Common myeloid progenitor, CD34-positive (primary cell): ENCODE measurements at regions not wholly inside any gene's neighbourhood (a gene's known extent, or its start where the extent isn't known, plus 50 kb on each side); places are given as distances from the start of the nearest gene placed in this dataset.
"Not testable (repeated sequence)": the region's sequence is repeated elsewhere in the genome, so short reads cannot be mapped to it uniquely, and the experiment has no call there.

Experiments
- CTCF ChIA-PET: fragments of 350-600 bp; sonication (Branson Sonifier 250); formaldehyde crosslinking; loops from one replicate; lab custom pipeline; 2021; ENCODE audit warnings: antibody characterized with exemption; lab: Charles Lee
- POLR2A ChIA-PET: fragments of 350-600 bp; sonication (Branson Sonifier 250); formaldehyde crosslinking; loops from one replicate; lab custom pipeline; 2021; ENCODE audit warnings: antibody characterized with exemption; lab: Charles Lee
- DNase-seq, 3 donors: peaks; one replicate each; pipeline versions ENCODE4 v3.0.0 to v3.0.0-alpha.2; 2013
- H3K27ac ChIP-seq, 2 experiments: 1 replicate in 1 of 2; 2 replicates in 1 of 2; pipeline ENCODE4 v1.7.0; 2013; ENCODE audit warnings: inconsistent platforms in 2 of 2, low read length in 2 of 2, mild to moderate bottlenecking in 2 of 2, low read depth in 1 of 2, moderate library complexity in 1 of 2; ENCODE audit not compliant: severe bottlenecking in 2 of 2, insufficient read depth in 1 of 2, poor library complexity in 1 of 2
- H3K27me3 ChIP-seq, 5 experiments: replicated peaks in 2 of 5; 1 replicate in 3 of 5; 2 replicates in 2 of 5; pipeline versions ENCODE4 v1.6.1 to v1.7.0; 2013; ENCODE audit warnings: low read length in 4 of 5, mild to moderate bottlenecking in 2 of 5, moderate library complexity in 2 of 5, inconsistent platforms in 1 of 5; ENCODE audit not compliant: insufficient read depth in 5 of 5, control insufficient read depth in 4 of 5
- H3K36me3 ChIP-seq, 4 experiments: 1 replicate in 2 of 4; 2 replicates in 2 of 4; pipeline versions ENCODE4 v1.6.1 to v1.7.0; 2013; ENCODE audit warnings: low read length in 3 of 4, control low read depth in 1 of 4, mild to moderate bottlenecking in 1 of 4; ENCODE audit not compliant: control insufficient read depth in 4 of 4, insufficient read depth in 4 of 4
- H3K4me1 ChIP-seq, 4 experiments: 1 replicate in 3 of 4; 2 replicates in 1 of 4; pipeline versions ENCODE4 v1.6.1 to v1.7.1; 2013; ENCODE audit warnings: low read length in 3 of 4, mild to moderate bottlenecking in 3 of 4, control low read depth in 1 of 4, inconsistent platforms in 1 of 4, moderate library complexity in 1 of 4; ENCODE audit not compliant: control insufficient read depth in 4 of 4, insufficient read depth in 4 of 4; ENCODE audit errors: control extremely low read depth in 1 of 4
- H3K4me3 ChIP-seq, 7 experiments: 1 replicate in 4 of 7; 2 replicates in 3 of 7; pipeline versions ENCODE4 v1.5.1 to v1.7.0; 2013; ENCODE audit warnings: mild to moderate bottlenecking in 7 of 7, low read length in 6 of 7, moderate library complexity in 6 of 7, inconsistent platforms in 2 of 7, low read depth in 2 of 7, control low read depth in 1 of 7; ENCODE audit not compliant: insufficient read depth in 4 of 7, control insufficient read depth in 1 of 7; ENCODE audit errors: extremely low read depth in 1 of 7
- H3K9me3 ChIP-seq, 5 experiments: 1 replicate in 4 of 5; 2 replicates in 1 of 5; pipeline versions ENCODE4 v1.6.1 to v1.7.1; 2013; ENCODE audit warnings: low read length in 4 of 5, mild to moderate bottlenecking in 2 of 5, inconsistent platforms in 1 of 5, low read depth in 1 of 5, moderate library complexity in 1 of 5; ENCODE audit not compliant: control insufficient read depth in 4 of 5, insufficient read depth in 2 of 5; ENCODE audit errors: control extremely low read depth in 1 of 5
- WGBS: methylation state at CpG from one replicate; pipeline ENCODE4 v1.1.5; 2013; ENCODE audit not compliant: insufficient coverage; 5-methylcytosine and 5-hydroxymethylcytosine counted together

GRCh38 chr20:28594476-28594875 lies 2663.0 kb upstream of the DEFB115 start:
- H3K9me3 ChIP-seq, H3K4me1 ChIP-seq, H3K27ac ChIP-seq, H3K36me3 ChIP-seq, CTCF ChIA-PET, POLR2A ChIA-PET, DNase-seq, H3K4me3 ChIP-seq, H3K27me3 ChIP-seq: not testable (repeated sequence)
- no CpG with 5 or more reads among the region's 7 CpGs for WGBS

- H3K9me3 ChIP-seq, POLR2A ChIA-PET, DNase-seq, H3K4me1 ChIP-seq, H3K27me3 ChIP-seq, CTCF ChIA-PET, H3K36me3 ChIP-seq: not testable (repeated sequence)
- peak overlapping the region in 1 of 2 experiments; percentile 49 for H3K27ac ChIP-seq
- peak overlapping the region; percentile 71 to 88 (median 79) for H3K4me3 ChIP-seq
- WGBS = 70% methylated on average over 2 of the region's 7 CpGs
These were observed 2655.5 kb upstream of the DEFB115 start for GRCh38 chr20:28602006-28602402.

- Histone ChIP-seq H3K27ac (peak overlapping the region in 1 of 2 experiments; percentile 49), H3K4me3 (peak overlapping the region; percentile 71 to 88 (median 79))
- H3K9me3 ChIP-seq, H3K4me1 ChIP-seq, H3K27me3 ChIP-seq, CTCF ChIA-PET, POLR2A ChIA-PET, H3K36me3 ChIP-seq: not testable (repeated sequence)
- peak; percentile 73 to 84 (median 84) for DNase-seq
- WGBS = 38% methylated on average over 67 of the region's 71 CpGs
These were observed 2654.9 kb upstream of the DEFB115 start for GRCh38 chr20:28602403-28603217.

GRCh38 chr20:28603218-28603577 lies 2654.3 kb upstream of the DEFB115 start:
- H3K27me3 ChIP-seq, H3K9me3 ChIP-seq, DNase-seq, H3K4me1 ChIP-seq, CTCF ChIA-PET, POLR2A ChIA-PET, H3K36me3 ChIP-seq, H3K27ac ChIP-seq: not testable (repeated sequence)
- peak overlapping the region in 5 of 7 experiments; percentile 71 to 88 (median 79) for H3K4me3 ChIP-seq
- 66% methylated on average over 11 of the region's 17 CpGs for WGBS

- Histone ChIP-seq H3K27ac (no peak overlapping the region), H3K4me1 (no peaks in the 10 kb centered on the region), H3K27me3 (no peaks in the 10 kb centered on the region), H3K4me3 (no peak overlapping the region), H3K36me3 (no peaks in the 10 kb centered on the region), H3K9me3 (peaks cover 0 to 25% (median 12%) of the 10 kb centered on the region in 5 experiments)
- ChIA-PET CTCF (no interaction called here), POLR2A (no interaction called here)
- DNase-seq = no peak
- no CpG with 5 or more reads among the region's 1 CpG for whole genome bisulfite sequencing
These were observed 2641.1 kb upstream of the DEFB115 start for GRCh38 chr20:28616354-28616753.

- H3K4me1 ChIP-seq, H3K4me3 ChIP-seq, H3K36me3 ChIP-seq, H3K27me3 ChIP-seq, DNase-seq, CTCF ChIA-PET, H3K27ac ChIP-seq, POLR2A ChIA-PET: not testable (repeated sequence)
- WGBS = 81% methylated on average over 15 of the region's 20 CpGs
- H3K9me3 ChIP-seq = peaks cover 0 to 20% (median 8%) of the 10 kb centered on the region in 5 experiments
These were observed 2637.4 kb upstream of the DEFB115 start for GRCh38 chr20:28619956-28620651.

- H3K4me3 ChIP-seq, DNase-seq, H3K4me1 ChIP-seq, POLR2A ChIA-PET, CTCF ChIA-PET, H3K27ac ChIP-seq, H3K27me3 ChIP-seq, H3K9me3 ChIP-seq, H3K36me3 ChIP-seq: not testable (repeated sequence)
- WGBS = 100% methylated on average over 1 of the region's 2 CpGs
These were observed 2632.4 kb upstream of the DEFB115 start for GRCh38 chr20:28625112-28625511.
